HG03196 (cell line): ENCODE measurements at regions not wholly inside any gene's neighbourhood (a gene's known extent, or its start where the extent isn't known, plus 50 kb on each side); places are given as distances from the start of the nearest gene placed in this dataset.
"Not testable (repeated sequence)": the region's sequence is repeated elsewhere in the genome, so short reads cannot be mapped to it uniquely, and the experiment has no call there.

ENCODE experiments used
- ATAC-seq: cut with Tn5 transposase; IDR thresholded peaks from one replicate; pipeline ENCODE4 v1.9.1; 2021; ENCODE audit not compliant: unreplicated experiment

- ATAC-seq: no peak
These were observed 210.6 kb upstream of the ADAMTSL1 start for GRCh38 chr9:18263377-18263776.

- no peak for ATAC-seq
These were observed 205.6 kb upstream of the ADAMTSL1 start for GRCh38 chr9:18268381-18268780.

GRCh38 chr9:18269561-18269960 is 204.4 kb upstream of the ADAMTSL1 start:
- ATAC-seq: no peak

- no peak for ATAC-seq
These were observed 199.3 kb upstream of the ADAMTSL1 start for GRCh38 chr9:18274693-18275092.

GRCh38 chr9:18275313-18275990 is 198.5 kb upstream of the ADAMTSL1 start:
- ATAC-seq: no peak

GRCh38 chr9:18281291-18281690 is 192.7 kb upstream of the ADAMTSL1 start:
- no peak for ATAC-seq

GRCh38 chr9:18294229-18294628 is 179.7 kb upstream of the ADAMTSL1 start:
- ATAC-seq: no peak

- no peak for ATAC-seq
These were observed 177.3 kb upstream of the ADAMTSL1 start for GRCh38 chr9:18296702-18297055.

- no peak for ATAC-seq
These were observed 176.7 kb upstream of the ADAMTSL1 start for GRCh38 chr9:18297056-18297841.

GRCh38 chr9:18299449-18299848 is 174.5 kb upstream of the ADAMTSL1 start:
- no peak for ATAC-seq

- ATAC-seq: not testable (repeated sequence)
These were observed 168.7 kb upstream of the ADAMTSL1 start for GRCh38 chr9:18305167-18305806.

GRCh38 chr9:18314316-18314715 is 159.6 kb upstream of the ADAMTSL1 start:
- no peak for ATAC-seq

- no peak for ATAC-seq
These were observed 156.1 kb upstream of the ADAMTSL1 start for GRCh38 chr9:18317896-18318295.

- no peak for ATAC-seq
These were observed 154.0 kb upstream of the ADAMTSL1 start for GRCh38 chr9:18319918-18320445.

GRCh38 chr9:18324928-18325745 is 148.8 kb upstream of the ADAMTSL1 start:
- ATAC-seq: no peak

- not testable (repeated sequence) for ATAC-seq
These were observed 148.3 kb upstream of the ADAMTSL1 start for GRCh38 chr9:18325746-18326011.

GRCh38 chr9:18327121-18327520 is 146.8 kb upstream of the ADAMTSL1 start:
- ATAC-seq: no peak

GRCh38 chr9:18330401-18331309 is 143.3 kb upstream of the ADAMTSL1 start:
- ATAC-seq: no peak

- ATAC-seq: no peak
These were observed 142.7 kb upstream of the ADAMTSL1 start for GRCh38 chr9:18331310-18331684.

- no peak for ATAC-seq
These were observed 142.1 kb upstream of the ADAMTSL1 start for GRCh38 chr9:18331808-18332209.
